Liver (tissue), 3 donors: ENCODE measurements at regions not wholly inside any gene's neighbourhood (a gene's known extent, or its start where the extent isn't known, plus 50 kb on each side); places are given as distances from the start of the nearest gene placed in this dataset.
"Not testable (repeated sequence)": the region's sequence is repeated elsewhere in the genome, so short reads cannot be mapped to it uniquely, and the experiment has no call there.

Experiments
- EGR1 ChIP-seq, 2 donors: IDR thresholded peaks; 2 replicates each; pipeline ENCODE4 v1.6.1; 2016 to 2018; ENCODE audit warnings: antibody characterized with exemption in 2 of 2, low read depth in 2 of 2
- NR2F2 ChIP-seq: IDR thresholded peaks from 2 replicates; pipeline ENCODE4 v1.6.1; 2016; ENCODE audit warnings: antibody characterized with exemption
- RAD21 ChIP-seq, 2 donors: IDR thresholded peaks; 2 replicates each; pipeline ENCODE4 v1.6.1; 2016; ENCODE audit warnings: antibody characterized with exemption in 2 of 2, mild to moderate bottlenecking in 2 of 2
- RXRA ChIP-seq, 2 donors: IDR thresholded peaks; 2 replicates each; pipeline ENCODE4 v1.6.1; 2017 to 2018; ENCODE audit warnings: antibody characterized with exemption in 2 of 2, mild to moderate bottlenecking in 1 of 2
- TAF1 ChIP-seq: conservative IDR thresholded peaks from 2 replicates; pipeline ENCODE4 v1.6.1; 2016; ENCODE audit warnings: antibody characterized with exemption, mild to moderate bottlenecking
- TF ChIP-seq, protein P1 (sequence below): fragments of 150-350 bp; IDR thresholded peaks from 2 replicates; pipeline ENCODE4 v1.5.1; 2017; ENCODE audit warnings: improper control_type of control experiment, low read depth, low read length; ENCODE audit not compliant: missing input control
- TF ChIP-seq, protein P2 (sequence below): IDR thresholded peaks from 2 replicates; pipeline ENCODE4 v1.6.1; 2016; ENCODE audit warnings: antibody characterized with exemption
- donor health status: healthy.
- donor health status: healthy.

DNA sequence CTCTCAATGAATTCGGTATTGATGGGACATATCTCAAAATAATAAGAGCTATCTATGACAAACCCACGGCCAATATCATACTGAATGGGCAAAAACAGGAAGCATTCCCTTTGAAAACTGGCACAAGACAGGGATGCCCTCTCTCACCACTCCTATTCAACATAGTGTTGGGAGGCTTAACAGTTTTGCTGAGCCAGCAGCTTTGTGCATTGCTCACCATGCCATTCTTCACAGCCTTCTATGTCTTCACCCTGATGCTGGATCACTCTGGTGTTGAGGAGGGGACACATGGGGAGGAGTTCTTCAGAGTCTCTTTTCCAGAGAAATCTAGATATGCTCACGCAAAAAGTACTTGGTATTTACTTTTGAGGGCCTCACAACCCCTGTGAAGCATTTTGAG, 281.7 kb downstream of the TAFA4 start:
- TF ChIP-seq, protein P1, sequence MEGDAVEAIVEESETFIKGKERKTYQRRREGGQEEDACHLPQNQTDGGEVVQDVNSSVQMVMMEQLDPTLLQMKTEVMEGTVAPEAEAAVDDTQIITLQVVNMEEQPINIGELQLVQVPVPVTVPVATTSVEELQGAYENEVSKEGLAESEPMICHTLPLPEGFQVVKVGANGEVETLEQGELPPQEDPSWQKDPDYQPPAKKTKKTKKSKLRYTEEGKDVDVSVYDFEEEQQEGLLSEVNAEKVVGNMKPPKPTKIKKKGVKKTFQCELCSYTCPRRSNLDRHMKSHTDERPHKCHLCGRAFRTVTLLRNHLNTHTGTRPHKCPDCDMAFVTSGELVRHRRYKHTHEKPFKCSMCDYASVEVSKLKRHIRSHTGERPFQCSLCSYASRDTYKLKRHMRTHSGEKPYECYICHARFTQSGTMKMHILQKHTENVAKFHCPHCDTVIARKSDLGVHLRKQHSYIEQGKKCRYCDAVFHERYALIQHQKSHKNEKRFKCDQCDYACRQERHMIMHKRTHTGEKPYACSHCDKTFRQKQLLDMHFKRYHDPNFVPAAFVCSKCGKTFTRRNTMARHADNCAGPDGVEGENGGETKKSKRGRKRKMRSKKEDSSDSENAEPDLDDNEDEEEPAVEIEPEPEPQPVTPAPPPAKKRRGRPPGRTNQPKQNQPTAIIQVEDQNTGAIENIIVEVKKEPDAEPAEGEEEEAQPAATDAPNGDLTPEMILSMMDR: not testable (repeated sequence)
- not testable (repeated sequence) for TF ChIP-seq NR2F2; RAD21 (IDR thresholded peaks at IDR 0.05); EGR1 (IDR thresholded peaks at IDR 0.05; ENCODE audit: low read depth in 2 of 2); TAF1; RXRA (IDR thresholded peaks at IDR 0.05)
- TF ChIP-seq, protein P2, sequence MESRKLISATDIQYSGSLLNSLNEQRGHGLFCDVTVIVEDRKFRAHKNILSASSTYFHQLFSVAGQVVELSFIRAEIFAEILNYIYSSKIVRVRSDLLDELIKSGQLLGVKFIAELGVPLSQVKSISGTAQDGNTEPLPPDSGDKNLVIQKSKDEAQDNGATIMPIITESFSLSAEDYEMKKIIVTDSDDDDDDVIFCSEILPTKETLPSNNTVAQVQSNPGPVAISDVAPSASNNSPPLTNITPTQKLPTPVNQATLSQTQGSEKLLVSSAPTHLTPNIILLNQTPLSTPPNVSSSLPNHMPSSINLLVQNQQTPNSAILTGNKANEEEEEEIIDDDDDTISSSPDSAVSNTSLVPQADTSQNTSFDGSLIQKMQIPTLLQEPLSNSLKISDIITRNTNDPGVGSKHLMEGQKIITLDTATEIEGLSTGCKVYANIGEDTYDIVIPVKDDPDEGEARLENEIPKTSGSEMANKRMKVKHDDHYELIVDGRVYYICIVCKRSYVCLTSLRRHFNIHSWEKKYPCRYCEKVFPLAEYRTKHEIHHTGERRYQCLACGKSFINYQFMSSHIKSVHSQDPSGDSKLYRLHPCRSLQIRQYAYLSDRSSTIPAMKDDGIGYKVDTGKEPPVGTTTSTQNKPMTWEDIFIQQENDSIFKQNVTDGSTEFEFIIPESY: not testable (repeated sequence)
